ENCODE measurements at regions not wholly inside any gene's neighbourhood (a gene's known extent, or its start where the extent isn't known, plus 50 kb on each side); places are given as distances from the start of the nearest gene placed in this dataset.

GRCh38 chr4:85260064-85260463, 214.9 kb upstream of the ARHGAP24 start:
- DNase-seq (ENCODE audit: low read depth in 2 of 2) = no peak

GRCh38 chr4:85265234-85265633, 209.7 kb upstream of the ARHGAP24 start:
- no peak for DNase-seq (ENCODE audit: low read depth in 2 of 2)

- no peak for DNase-seq (ENCODE audit: low read depth in 2 of 2)
Observed at GRCh38 chr4:85268188-85268587, 206.8 kb upstream of the ARHGAP24 start.

- no peak for DNase-seq (ENCODE audit: low read depth in 2 of 2)
Observed at GRCh38 chr4:85268961-85269360, 206.0 kb upstream of the ARHGAP24 start.

DNA sequence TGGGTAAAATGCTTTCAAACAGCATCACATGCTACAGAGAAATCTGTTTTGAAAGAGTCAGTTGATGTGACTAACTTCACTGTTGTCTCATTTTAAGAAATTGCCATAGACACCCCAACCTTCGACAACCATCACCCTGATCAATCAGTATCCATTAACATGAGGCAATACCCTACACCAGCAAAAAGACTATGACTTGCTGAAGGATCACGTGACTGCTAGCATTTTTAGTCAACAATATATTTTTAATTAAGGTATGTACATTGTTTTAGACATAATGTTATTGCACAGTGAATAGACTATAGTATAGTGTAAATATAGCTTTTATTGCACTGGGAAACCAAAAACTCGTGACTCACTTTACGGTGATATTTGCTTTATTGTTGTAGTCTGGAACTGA, 200.0 kb upstream of the ARHGAP24 start:
- no peak for DNase-seq (ENCODE audit: low read depth in 2 of 2)

DNA sequence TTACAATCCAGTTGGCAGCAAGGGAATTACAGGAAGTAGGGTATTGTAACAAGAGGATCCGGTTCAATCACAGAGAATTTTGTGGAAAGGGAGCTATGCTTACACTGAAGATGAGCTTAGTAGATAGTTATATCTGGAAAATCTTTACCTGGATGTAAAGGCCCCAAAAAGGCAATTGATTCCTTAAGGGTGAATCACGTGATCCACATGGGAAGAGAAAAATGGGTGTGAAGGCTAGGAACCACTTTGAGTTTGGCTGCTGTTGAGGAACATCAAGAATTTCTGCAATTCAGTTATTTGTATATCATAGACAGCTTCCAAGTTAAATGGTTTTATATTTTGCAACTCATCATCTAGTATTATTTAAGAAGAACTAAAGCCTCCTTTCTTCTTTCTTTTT, 194.0 kb upstream of the ARHGAP24 start:
- DNase-seq (ENCODE audit: low read depth in 2 of 2) = no peak

DNA sequence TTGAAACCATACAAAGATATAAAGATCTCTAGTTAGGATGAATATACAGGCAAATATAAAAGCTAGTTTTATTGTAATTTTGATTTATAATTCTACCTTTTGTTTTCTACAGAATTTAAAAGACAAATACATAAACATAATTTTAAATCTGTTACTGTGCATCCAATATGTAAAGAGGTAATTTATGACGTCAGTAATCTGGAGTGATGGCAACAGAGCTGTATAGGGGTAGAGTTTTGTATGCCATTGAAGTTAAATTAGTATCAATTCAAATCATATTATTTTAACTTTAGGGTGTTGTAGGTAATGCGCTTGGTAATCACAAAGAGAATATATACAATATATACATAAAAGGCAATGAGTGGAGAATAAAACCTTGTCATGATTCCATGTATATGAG, 183.7 kb upstream of the ARHGAP24 start:
- DNase-seq (ENCODE audit: low read depth in 2 of 2) = no peak

- DNase-seq (ENCODE audit: low read depth in 2 of 2) = no peak
Observed at GRCh38 chr4:85298037-85298436, 176.9 kb upstream of the ARHGAP24 start.

DNA sequence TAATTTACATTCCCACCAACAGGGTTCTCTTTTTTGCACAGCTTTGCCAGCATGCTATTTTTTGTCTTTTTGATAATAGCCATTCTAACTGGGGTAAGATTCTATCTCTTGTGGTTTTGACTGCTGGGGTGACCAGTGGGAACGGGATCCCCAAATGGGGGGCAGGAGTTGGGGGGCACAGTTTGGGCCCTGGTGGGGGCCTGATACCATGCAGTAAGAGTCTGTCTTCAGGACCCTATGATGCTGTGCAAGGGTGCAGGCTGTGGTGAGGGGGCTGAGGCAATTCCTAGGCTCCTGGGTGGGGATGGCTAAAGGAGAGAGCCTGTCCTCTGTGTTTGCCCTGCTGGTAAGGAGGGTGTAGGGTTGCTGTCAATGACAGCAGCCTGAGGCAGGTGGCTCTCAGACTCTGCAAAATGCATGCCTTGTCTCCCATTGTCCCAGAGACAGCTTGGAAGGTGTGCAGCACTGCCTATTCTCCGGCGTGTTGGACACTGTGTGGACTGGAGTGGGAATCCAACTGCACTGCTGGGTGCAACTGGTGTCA, 172.7 kb upstream of the ARHGAP24 start:
- DNase-seq (ENCODE audit: low read depth in 2 of 2) = no peak

DNA sequence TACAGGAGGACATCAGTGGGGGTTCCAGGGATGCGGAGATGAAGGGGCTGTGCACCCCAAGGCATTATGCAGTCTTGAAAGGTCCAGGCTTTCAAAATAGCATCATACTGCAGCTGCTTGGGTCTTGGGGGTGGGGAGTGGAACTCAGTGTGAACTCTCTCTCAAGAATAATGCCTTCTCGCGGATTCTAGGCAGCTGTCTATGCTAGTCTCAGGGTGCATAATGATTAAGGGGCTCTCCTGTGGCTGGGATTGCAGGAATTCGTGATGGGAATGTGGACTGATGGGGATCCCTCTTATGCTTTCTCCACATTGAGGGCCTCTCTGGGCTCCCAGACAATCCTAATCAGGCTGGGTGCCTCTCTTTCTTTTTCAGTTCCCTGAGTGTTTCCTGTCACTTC, 172.2 kb upstream of the ARHGAP24 start:
- DNase-seq (ENCODE audit: low read depth in 2 of 2) = no peak

DNA sequence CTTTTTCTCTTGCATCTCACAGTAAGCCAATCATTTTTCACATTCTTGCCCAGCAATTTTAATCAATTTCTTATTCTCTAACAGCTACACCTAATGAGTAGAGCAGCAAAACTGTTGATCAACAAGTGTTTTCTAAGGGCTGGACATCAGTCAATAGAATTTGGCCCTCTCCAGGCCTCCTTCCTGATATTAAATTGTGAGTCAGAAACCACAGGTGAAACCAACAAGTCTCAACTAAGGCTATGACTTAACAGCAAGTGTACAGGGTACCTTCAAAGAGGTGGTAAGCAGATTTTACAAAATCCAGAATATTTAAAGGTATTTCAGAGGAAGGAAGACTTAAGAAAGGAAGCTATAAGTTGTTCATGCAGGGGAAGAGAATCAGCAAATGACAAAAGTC, 156.5 kb upstream of the ARHGAP24 start:
- no peak for DNase-seq (ENCODE audit: low read depth in 2 of 2)

DNA sequence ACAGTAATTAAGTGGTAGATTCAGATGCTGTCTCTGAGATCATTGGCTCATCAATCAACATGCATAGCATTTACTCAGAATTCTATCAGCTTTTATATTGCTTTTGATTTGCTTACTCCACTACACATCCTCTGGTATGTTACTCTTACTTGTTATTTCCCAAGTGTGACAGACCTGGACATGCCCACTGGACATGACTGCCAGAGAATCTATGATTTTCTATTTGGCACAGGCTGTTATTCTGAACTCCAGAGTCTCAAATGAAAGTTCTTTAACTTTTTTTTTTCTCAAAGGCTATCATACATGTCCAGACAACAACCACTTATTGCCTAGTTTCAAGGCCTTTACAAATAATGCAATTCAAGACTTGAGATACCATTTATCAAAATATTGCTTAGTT, 116.1 kb upstream of the ARHGAP24 start:
- no peak for DNase-seq (ENCODE audit: low read depth in 2 of 2)

- no peak for DNase-seq (ENCODE audit: low read depth in 2 of 2)
Observed at GRCh38 chr4:85362550-85362949, 112.4 kb upstream of the ARHGAP24 start.

GRCh38 chr4:85367815-85368214, 107.1 kb upstream of the ARHGAP24 start:
- DNase-seq (ENCODE audit: low read depth in 2 of 2) = no peak

- DNase-seq (ENCODE audit: low read depth in 2 of 2) = no peak
Observed at GRCh38 chr4:85368240-85368639, 106.7 kb upstream of the ARHGAP24 start.

GRCh38 chr4:85368932-85369331, 106.0 kb upstream of the ARHGAP24 start:
- DNase-seq (ENCODE audit: low read depth in 2 of 2) = no peak

DNA sequence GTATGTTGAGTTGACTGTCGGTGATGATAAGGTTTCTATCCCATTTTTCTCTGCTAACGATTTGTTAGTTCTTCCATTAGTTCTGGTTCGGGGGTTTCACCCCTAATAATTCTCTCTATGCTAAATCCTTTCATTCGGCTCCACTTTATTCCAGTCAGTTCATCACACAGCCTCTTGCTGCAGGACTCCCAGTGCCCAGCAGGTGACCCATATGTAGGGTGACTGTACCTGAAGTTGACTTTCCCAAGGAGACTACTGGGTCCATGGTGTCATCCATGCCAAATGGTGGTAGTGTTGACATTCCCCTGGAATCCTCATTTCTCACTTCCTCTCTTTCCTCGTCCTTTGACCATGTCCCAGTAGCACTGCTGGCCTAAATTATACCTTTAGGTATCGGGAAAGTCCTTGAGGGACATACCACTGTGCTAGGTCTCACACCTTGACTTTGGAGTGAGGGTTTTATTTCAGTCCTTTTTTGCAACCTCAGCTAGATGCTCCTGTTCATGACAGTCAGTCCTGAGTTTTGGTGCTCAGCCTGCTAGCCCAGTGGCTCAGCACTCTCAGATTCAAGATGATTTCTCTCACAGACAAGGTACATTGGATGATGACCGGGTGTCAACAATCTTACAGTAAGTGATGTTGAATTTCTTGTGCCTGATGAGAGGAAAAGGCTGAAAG, 105.1 kb upstream of the ARHGAP24 start:
- no peak for DNase-seq (ENCODE audit: low read depth in 2 of 2)

GRCh38 chr4:85370400-85371032, 104.4 kb upstream of the ARHGAP24 start:
- DNase-seq (ENCODE audit: low read depth in 2 of 2) = peak; percentile 4 to 6

- DNase-seq (ENCODE audit: low read depth in 2 of 2) = no peak
Observed at GRCh38 chr4:85372966-85373365, 102.0 kb upstream of the ARHGAP24 start.

DNA sequence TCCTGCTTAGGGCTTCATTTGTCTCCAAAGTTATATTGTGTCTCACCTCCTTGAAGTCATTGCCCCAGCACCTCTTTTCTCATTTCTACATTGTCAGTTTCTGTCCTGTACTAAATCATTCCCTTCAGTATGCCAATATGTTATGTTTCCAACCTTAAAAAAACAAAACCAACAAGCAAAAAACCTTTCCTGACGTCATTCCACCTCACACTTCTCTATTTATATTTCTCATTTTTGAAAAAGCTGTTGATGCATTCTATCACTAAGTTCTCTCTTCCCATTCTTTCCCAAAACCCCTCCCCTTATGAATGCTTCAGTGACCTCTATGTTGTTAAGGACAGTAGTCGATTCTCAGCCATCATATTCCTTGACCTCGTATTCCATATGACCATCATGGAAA, 98.7 kb upstream of the ARHGAP24 start:
- DNase-seq (ENCODE audit: low read depth in 2 of 2) = no peak

GRCh38 chr4:85381968-85382367, 93.0 kb upstream of the ARHGAP24 start:
- DNase-seq (ENCODE audit: low read depth in 2 of 2) = no peak

DNA sequence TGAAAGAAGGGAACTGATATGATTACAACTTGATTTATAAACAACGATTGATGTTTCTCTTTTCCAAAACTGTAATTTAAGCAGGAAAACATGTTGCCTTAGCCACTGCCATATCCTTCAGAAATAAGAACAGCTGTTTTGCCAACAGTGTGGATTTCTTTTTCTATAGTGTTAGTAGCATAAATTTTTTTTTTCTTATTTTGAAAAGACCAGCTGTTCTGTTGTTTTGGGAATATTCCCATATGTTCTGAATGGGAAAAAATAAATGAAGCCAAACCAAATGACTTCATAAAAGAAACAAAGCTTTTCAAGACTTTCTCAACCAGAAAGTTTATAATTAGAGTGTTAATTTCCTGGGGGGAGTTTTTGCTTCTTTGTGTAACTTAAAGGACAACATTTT, 83.9 kb upstream of the ARHGAP24 start:
- DNase-seq (ENCODE audit: low read depth in 2 of 2) = no peak

DNA sequence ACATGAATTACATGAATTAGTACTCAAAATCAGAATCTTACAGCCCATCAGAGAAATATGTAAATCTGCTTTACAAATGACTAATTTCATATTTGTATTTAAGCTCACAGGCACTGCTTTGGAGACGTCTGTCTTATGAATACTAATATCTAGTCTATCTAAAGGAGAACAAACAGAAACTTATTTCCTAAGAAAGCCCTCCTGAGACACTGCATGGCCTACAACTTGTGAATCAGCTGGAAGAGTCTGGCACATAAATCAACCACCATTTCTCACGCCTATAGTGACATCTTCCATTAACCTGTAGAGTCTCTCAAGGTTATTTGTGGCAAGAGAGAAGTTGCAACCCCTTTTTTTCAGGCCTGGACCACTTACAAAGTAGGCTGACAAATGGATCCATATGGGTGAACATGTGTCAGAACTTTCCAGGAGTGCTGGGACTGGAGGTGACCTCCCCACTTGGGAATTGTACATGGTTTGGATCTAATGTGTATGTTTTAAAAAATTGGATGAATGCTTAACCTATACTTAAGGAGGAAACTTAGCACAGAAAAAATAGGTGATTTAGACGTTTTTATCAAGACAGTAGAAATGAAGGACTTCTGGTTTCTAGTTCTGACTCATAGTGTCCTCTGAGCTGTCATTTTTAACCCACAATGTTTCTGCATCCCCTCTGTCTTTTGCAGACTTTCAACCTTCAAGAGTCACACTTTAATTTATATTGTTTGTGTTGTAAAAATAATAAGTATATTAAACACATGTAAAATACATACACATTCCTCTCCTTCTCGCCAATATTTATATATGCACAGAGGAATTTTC, 83.2 kb upstream of the ARHGAP24 start:
- no peak for DNase-seq (ENCODE audit: low read depth in 2 of 2)
